OCI-LY3 (cell line): ENCODE measurements at regions not wholly inside any gene's neighbourhood (a gene's known extent, or its start where the extent isn't known, plus 50 kb on each side); places are given as distances from the start of the nearest gene placed in this dataset.

Experiments
- H2AFZ ChIP-seq: fragments of 200-600, 300-600 bp; shearing (Covaris generic); 2 replicates; pipeline ENCODE4 v1.6.0; 2014; ENCODE audit warnings: antibody characterized with exemption, low read depth, low read length
- H3K27ac ChIP-seq: fragments of 200-600, 300-600 bp; sonication (generic); 2 replicates; pipeline ENCODE4 v1.5.1; 2014; ENCODE audit warnings: mild to moderate bottlenecking, low read length, moderate library complexity, mixed read lengths
- H3K27me3 ChIP-seq: fragments of 200-600, 300-600 bp; sonication (generic); 2 replicates; pipeline ENCODE4 v1.6.1; 2014; ENCODE audit warnings: low read depth, low read length, mixed read lengths
- H3K36me3 ChIP-seq: fragments of 200-600, 300-600 bp; sonication (generic); replicated peaks from 2 replicates; pipeline ENCODE3; 2014; ENCODE audit warnings: low read depth, low read length, mixed read lengths
- H3K4me1 ChIP-seq: fragments of 300-600, 200-600 bp; sonication (generic); 2 replicates; pipeline ENCODE4 v1.6.1; 2014; ENCODE audit warnings: low read length, mixed read lengths
- H3K4me2 ChIP-seq: fragments of 200-600, 300-600 bp; sonication (generic); 2 replicates; pipeline ENCODE4 v1.6.1; 2014; ENCODE audit warnings: low read length, mixed read lengths
- H3K4me3 ChIP-seq: fragments of 300-600, 200-600 bp; sonication (generic); 2 replicates; pipeline ENCODE4 v1.5.1; 2014; ENCODE audit warnings: antibody characterized with exemption, mild to moderate bottlenecking, low read length, moderate library complexity
- H3K79me2 ChIP-seq: fragments of 300-600, 200-600 bp; shearing (Covaris generic); 2 replicates; pipeline ENCODE4 v1.6.1; 2014; ENCODE audit warnings: mild to moderate bottlenecking, low read length, mixed read lengths
- H3K9ac ChIP-seq: fragments of 300-600, 200-600 bp; shearing (Covaris generic); 2 replicates; pipeline ENCODE4 v1.6.0; 2014; ENCODE audit warnings: mild to moderate bottlenecking, low read length, moderate library complexity
- H3K9me3 ChIP-seq: fragments of 200-600, 300-600 bp; shearing (Covaris generic); 2 replicates; pipeline ENCODE4 v1.6.1; 2014; ENCODE audit warnings: low read length, mixed read lengths; ENCODE audit not compliant: insufficient read depth
- H4K20me1 ChIP-seq: fragments of 200-600, 300-600 bp; sonication (generic); 2 replicates; pipeline ENCODE4 v1.6.1; 2016; ENCODE audit warnings: low read length, mixed read lengths; ENCODE audit not compliant: insufficient read depth
- EZH2phosphoT487 ChIP-seq: fragments of 200-600 bp; shearing (Covaris generic); IDR thresholded peaks from 2 replicates; pipeline ENCODE4 v1.6.1; 2018; ENCODE audit warnings: antibody characterized with exemption, mixed run types, low read depth
- TF ChIP-seq, protein P1 (sequence below): fragments of 200-600, 300-600 bp; sonication (generic); IDR thresholded peaks from 2 replicates; pipeline ENCODE4 v1.5.1; 2014; ENCODE audit warnings: antibody characterized with exemption, low read length, low read depth

DNA sequence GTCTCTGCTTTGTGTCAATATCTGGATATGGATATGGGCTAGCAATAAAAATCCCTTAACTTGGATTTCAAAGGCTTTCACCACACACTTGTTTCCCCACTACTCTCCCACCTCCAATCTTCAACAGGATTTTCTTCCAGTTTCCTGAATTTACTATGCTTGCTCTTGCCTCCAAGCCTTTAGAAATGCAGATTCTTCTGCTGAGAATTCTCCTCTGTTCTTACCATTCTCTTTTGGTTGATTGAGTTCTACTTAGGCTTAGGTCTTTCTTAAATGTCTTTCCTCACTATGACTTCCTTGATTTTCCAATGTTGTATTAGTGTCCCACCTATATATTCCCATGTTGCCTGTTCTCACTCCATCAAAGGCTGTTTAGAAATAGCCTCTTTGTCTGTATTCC lies 1502.4 kb upstream of the TENM4 start:
- H3K27ac ChIP-seq, result no peak overlapping the region
- TF ChIP-seq, protein P1, sequence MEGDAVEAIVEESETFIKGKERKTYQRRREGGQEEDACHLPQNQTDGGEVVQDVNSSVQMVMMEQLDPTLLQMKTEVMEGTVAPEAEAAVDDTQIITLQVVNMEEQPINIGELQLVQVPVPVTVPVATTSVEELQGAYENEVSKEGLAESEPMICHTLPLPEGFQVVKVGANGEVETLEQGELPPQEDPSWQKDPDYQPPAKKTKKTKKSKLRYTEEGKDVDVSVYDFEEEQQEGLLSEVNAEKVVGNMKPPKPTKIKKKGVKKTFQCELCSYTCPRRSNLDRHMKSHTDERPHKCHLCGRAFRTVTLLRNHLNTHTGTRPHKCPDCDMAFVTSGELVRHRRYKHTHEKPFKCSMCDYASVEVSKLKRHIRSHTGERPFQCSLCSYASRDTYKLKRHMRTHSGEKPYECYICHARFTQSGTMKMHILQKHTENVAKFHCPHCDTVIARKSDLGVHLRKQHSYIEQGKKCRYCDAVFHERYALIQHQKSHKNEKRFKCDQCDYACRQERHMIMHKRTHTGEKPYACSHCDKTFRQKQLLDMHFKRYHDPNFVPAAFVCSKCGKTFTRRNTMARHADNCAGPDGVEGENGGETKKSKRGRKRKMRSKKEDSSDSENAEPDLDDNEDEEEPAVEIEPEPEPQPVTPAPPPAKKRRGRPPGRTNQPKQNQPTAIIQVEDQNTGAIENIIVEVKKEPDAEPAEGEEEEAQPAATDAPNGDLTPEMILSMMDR, result no peak
- no peak for TF ChIP-seq EZH2phosphoT487

DNA sequence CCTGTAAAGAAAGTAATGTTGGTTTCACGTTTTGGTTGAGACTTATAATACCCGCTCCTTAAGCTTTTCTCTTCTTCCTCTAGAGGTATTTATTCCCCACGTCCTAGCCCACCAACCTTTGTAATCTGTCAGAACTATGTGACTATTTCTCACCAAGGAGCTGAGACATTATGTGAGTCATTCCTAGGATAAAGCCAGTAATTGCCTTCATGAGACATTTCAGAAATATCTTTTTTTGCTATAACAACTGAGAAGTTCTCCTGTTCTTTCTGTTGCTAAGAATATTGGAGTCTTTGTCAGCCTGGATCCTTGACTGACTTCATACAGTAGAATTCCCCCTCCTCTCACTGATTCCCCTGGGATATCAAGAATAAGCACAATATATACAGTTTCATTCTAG lies 1497.0 kb upstream of the TENM4 start:
- Histone ChIP-seq H3K4me3 (no peak overlapping the region), H3K9me3 (no peaks in the 10 kb centered on the region), H3K36me3 (no peaks in the 10 kb centered on the region), H3K27me3 (no peaks in the 10 kb centered on the region), H2AFZ (no peak overlapping the region), H4K20me1 (no peaks in the 10 kb centered on the region), H3K4me2 (no peak overlapping the region), H3K4me1 (no peaks in the 10 kb centered on the region), H3K9ac (no peak overlapping the region), H3K27ac (no peak overlapping the region), H3K79me2 (no peaks in the 10 kb centered on the region)
- TF ChIP-seq, protein P1, result no peak
- TF ChIP-seq EZH2phosphoT487, result no peak

More for the DNA sequence above, 1502.4 kb upstream of the TENM4 start:
- H3K4me2 ChIP-seq, result no peak overlapping the region
- H3K79me2 ChIP-seq, result no peaks in the 10 kb centered on the region
- no peaks in the 10 kb centered on the region for H3K27me3 ChIP-seq
- no peaks in the 10 kb centered on the region for H4K20me1 ChIP-seq
- H3K36me3 ChIP-seq, result no peaks in the 10 kb centered on the region
- no peaks in the 10 kb centered on the region for H3K4me1 ChIP-seq
- H3K9me3 ChIP-seq, result no peaks in the 10 kb centered on the region
- no peak overlapping the region for H3K9ac ChIP-seq
- no peak overlapping the region for H3K4me3 ChIP-seq
- no peak overlapping the region for H2AFZ ChIP-seq

DNA sequence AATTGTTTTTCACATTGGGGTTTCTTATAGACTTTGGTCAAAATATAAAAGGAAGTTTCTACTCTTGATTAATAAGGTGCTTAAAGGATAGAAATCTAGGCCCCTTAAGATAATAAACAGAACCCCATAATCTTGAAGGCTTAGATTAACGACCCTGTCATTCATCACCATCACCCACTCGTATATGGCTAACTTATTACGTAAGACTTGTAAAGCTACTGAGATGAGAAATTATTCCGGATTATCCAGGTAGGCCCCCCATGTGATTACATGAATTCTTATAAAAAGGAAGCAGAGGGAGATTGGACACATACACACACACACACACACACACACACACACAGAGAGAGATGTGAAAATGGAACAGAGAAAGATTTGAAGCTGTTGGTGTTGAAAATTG lies 1489.2 kb upstream of the TENM4 start:
- Histone ChIP-seq H3K9ac (no peak overlapping the region), H3K9me3 (no peaks in the 10 kb centered on the region), H2AFZ (no peak overlapping the region), H3K27ac (no peak overlapping the region), H3K36me3 (no peaks in the 10 kb centered on the region), H3K4me2 (no peak overlapping the region), H3K79me2 (no peaks in the 10 kb centered on the region), H3K4me3 (no peak overlapping the region), H3K27me3 (no peaks in the 10 kb centered on the region), H3K4me1 (no peaks in the 10 kb centered on the region), H4K20me1 (no peaks in the 10 kb centered on the region)
- no peak for TF ChIP-seq EZH2phosphoT487
- TF ChIP-seq, protein P1, result no peak

DNA sequence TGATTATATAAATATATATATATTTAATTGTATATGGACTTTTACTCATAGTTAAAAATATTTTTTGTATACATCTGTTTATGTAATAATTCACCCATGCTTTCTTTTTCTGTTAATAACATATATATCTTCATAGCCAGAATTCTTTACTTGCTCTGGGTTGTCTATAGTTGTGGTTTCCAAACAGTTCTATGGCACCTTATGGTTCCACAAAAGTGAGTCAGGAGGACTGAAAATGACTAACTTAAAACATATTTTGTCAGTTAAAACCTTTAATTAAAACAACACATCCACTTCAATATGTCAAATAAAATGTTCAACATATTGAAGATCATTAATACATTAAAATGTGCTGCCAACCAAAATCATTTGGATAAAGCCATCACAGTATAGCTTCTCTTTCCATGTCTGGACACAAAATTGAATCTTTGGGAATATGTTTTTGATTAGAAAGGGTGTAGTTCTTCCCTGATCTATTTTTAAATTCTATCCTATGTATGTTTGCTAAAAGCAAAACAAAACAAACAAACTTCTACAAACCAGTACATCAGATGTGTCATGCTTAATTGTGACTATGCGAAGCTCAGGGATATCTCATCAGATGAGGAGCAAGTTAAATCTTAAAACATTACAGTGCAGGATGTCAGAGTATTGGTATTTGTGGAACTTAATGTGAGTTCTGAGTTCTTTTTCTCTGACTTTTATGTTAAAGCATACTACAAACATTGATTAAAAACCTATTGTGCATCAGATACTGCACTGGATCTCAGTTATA lies 1488.4 kb upstream of the TENM4 start:
- Histone ChIP-seq H3K4me2 (no peak overlapping the region), H3K9me3 (no peaks in the 10 kb centered on the region), H3K9ac (no peak overlapping the region), H3K27me3 (no peaks in the 10 kb centered on the region), H3K4me3 (no peak overlapping the region), H3K4me1 (no peaks in the 10 kb centered on the region), H2AFZ (no peak overlapping the region), H4K20me1 (no peaks in the 10 kb centered on the region), H3K27ac (no peak overlapping the region), H3K36me3 (no peaks in the 10 kb centered on the region), H3K79me2 (no peaks in the 10 kb centered on the region)
- no peak for TF ChIP-seq EZH2phosphoT487
- TF ChIP-seq, protein P1, result no peak
